ENCODE measurements at regions not wholly inside any gene's neighbourhood (a gene's known extent, or its start where the extent isn't known, plus 50 kb on each side); places are given as distances from the start of the nearest gene placed in this dataset.

DNA sequence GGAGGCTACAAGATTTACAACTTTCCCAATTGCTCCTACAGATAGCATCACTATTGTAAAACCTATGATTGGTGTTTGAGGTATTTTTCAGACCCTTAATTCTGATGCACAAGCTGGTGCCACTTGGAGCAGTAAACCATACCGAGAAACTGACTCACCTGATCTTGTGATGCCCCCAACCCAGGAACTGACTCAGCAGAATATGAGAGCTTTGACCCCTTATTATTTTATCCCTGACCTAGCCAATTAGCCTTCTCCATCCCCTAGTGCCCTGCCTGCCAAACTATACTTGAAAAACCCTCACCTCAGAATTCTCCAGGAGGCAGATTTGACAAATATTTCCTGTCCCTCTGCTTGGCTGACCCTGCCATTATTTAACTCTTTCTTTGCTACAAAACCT lies 585.9 kb upstream of the GHITM start:
- TF ChIP-seq, protein P1, sequence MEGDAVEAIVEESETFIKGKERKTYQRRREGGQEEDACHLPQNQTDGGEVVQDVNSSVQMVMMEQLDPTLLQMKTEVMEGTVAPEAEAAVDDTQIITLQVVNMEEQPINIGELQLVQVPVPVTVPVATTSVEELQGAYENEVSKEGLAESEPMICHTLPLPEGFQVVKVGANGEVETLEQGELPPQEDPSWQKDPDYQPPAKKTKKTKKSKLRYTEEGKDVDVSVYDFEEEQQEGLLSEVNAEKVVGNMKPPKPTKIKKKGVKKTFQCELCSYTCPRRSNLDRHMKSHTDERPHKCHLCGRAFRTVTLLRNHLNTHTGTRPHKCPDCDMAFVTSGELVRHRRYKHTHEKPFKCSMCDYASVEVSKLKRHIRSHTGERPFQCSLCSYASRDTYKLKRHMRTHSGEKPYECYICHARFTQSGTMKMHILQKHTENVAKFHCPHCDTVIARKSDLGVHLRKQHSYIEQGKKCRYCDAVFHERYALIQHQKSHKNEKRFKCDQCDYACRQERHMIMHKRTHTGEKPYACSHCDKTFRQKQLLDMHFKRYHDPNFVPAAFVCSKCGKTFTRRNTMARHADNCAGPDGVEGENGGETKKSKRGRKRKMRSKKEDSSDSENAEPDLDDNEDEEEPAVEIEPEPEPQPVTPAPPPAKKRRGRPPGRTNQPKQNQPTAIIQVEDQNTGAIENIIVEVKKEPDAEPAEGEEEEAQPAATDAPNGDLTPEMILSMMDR (conservative IDR thresholded peaks at IDR 0.05): no peak
- TF ChIP-seq ZFX (IDR thresholded peaks at IDR 0.05): no peak

All from C4-2B (cell line).